ENCODE measurements at regions not wholly inside any gene's neighbourhood (a gene's known extent, or its start where the extent isn't known, plus 50 kb on each side); places are given as distances from the start of the nearest gene placed in this dataset.
A peak's percentile ranks its signal among the peaks of the same experiment; 100 is the strongest.

- no peaks in the 10 kb centered on the region for H3K9me3 ChIP-seq (ENCODE audit: low read depth, low read length, poor library complexity, severe bottlenecking)
- ChIA-PET POLR2A (ENCODE audit: low non-redundant PET) (no interaction called here), CTCF (no interaction called here)
- peak; percentile 26 for DNase-seq (ENCODE audit: low spot score)
- TF ChIP-seq EZH2 (IDR thresholded peaks at IDR 0.05; ENCODE audit: borderline replicate concordance, low read depth, low read length, poor library complexity, severe bottlenecking) (no peak), CTCF (conservative IDR thresholded peaks at IDR 0.05; ENCODE audit: low read depth, low read length) (no peak)
- no peaks in the 10 kb centered on the region for H3K27me3 ChIP-seq (replicated peaks; ENCODE audit: insufficient read depth, low read depth, low read length, poor library complexity)
- no peak overlapping the region for H3K27ac ChIP-seq (ENCODE audit: low read depth, low read length, poor library complexity, severe bottlenecking)
- H3K4me3 ChIP-seq (ENCODE audit: low read depth, low read length, poor library complexity, severe bottlenecking) = no peak overlapping the region
- H3K36me3 ChIP-seq (ENCODE audit: insufficient read depth, low read length, poor library complexity, severe bottlenecking) = no peaks in the 10 kb centered on the region
- BruUV-seq (replicated peaks) = no TSS peak
- intact Hi-C loops (cut with micrococcal nuclease; ENCODE audit: unreplicated experiment) = no loop called here
- H3K4me1 ChIP-seq (ENCODE audit: insufficient read depth, low read length, poor library complexity, severe bottlenecking) = peaks cover 17% of the 10 kb centered on the region
Observed at GRCh38 chr2:166653185-166653813, 159.2 kb upstream of the SCN7A start.

- intact Hi-C loops (cut with micrococcal nuclease; ENCODE audit: unreplicated experiment) = no loop called here
- H3K36me3 ChIP-seq (ENCODE audit: insufficient read depth, low read length, poor library complexity, severe bottlenecking) = no peaks in the 10 kb centered on the region
- CTCF ChIA-PET = no interaction called here
- no peak overlapping the region for H3K4me3 ChIP-seq (ENCODE audit: low read depth, low read length, poor library complexity, severe bottlenecking)
- H3K27ac ChIP-seq (ENCODE audit: low read depth, low read length, poor library complexity, severe bottlenecking) = no peak overlapping the region
- no peaks in the 10 kb centered on the region for H3K27me3 ChIP-seq (replicated peaks; ENCODE audit: insufficient read depth, low read depth, low read length, poor library complexity)
- TF ChIP-seq EZH2 (IDR thresholded peaks at IDR 0.05; ENCODE audit: borderline replicate concordance, low read depth, low read length, poor library complexity, severe bottlenecking) (no peak), CTCF (conservative IDR thresholded peaks at IDR 0.05; ENCODE audit: low read depth, low read length) (no peak)
- H3K9me3 ChIP-seq (ENCODE audit: low read depth, low read length, poor library complexity, severe bottlenecking) = no peaks in the 10 kb centered on the region
- peaks cover 17% of the 10 kb centered on the region for H3K4me1 ChIP-seq (ENCODE audit: insufficient read depth, low read length, poor library complexity, severe bottlenecking)
- POLR2A ChIA-PET (ENCODE audit: low non-redundant PET) = no interaction called here
- no peak for DNase-seq (ENCODE audit: low spot score)
- BruUV-seq (replicated peaks) = no TSS peak
Observed at GRCh38 chr2:166651991-166652390, 157.9 kb upstream of the SCN7A start.

- Histone ChIP-seq H3K27ac (ENCODE audit: low read depth, low read length, poor library complexity, severe bottlenecking) (no peak overlapping the region), H3K36me3 (ENCODE audit: insufficient read depth, low read length, poor library complexity, severe bottlenecking) (no peaks in the 10 kb centered on the region), H3K4me3 (ENCODE audit: low read depth, low read length, poor library complexity, severe bottlenecking) (no peak overlapping the region), H3K4me1 (ENCODE audit: insufficient read depth, low read length, poor library complexity, severe bottlenecking) (peaks cover 17% of the 10 kb centered on the region), H3K9me3 (ENCODE audit: low read depth, low read length, poor library complexity, severe bottlenecking) (no peaks in the 10 kb centered on the region), H3K27me3 (replicated peaks; ENCODE audit: insufficient read depth, low read depth, low read length, poor library complexity) (no peaks in the 10 kb centered on the region)
- POLR2A ChIA-PET (ENCODE audit: low non-redundant PET) = no interaction called here
- no peak for TF ChIP-seq CTCF (conservative IDR thresholded peaks at IDR 0.05; ENCODE audit: low read depth, low read length)
- no peak for TF ChIP-seq EZH2 (IDR thresholded peaks at IDR 0.05; ENCODE audit: borderline replicate concordance, low read depth, low read length, poor library complexity, severe bottlenecking)
- CTCF ChIA-PET = no interaction called here
- no TSS peak for BruUV-seq (replicated peaks)
- DNase-seq (ENCODE audit: low spot score) = peak; percentile 38
- intact Hi-C loops (cut with micrococcal nuclease; ENCODE audit: unreplicated experiment) = no loop called here
Observed at GRCh38 chr2:166651080-166651675, 157.1 kb upstream of the SCN7A start.
